Neuronal stem cell (in vitro differentiated cells): ENCODE measurements at regions not wholly inside any gene's neighbourhood (a gene's known extent, or its start where the extent isn't known, plus 50 kb on each side); places are given as distances from the start of the nearest gene placed in this dataset.

Source experiments
- DNase-seq: peaks from one replicate; pipeline ENCODE4 v3.0.0-alpha.2; 2013; ENCODE audit warnings: low spot score
- H2AFZ ChIP-seq: one replicate; pipeline ENCODE4 v1.6.1; 2013; ENCODE audit warnings: mild to moderate bottlenecking, low read length, inconsistent platforms
- H2AK5ac ChIP-seq: 2 replicates; pipeline ENCODE4 v1.6.1; 2013; ENCODE audit warnings: low read depth, mild to moderate bottlenecking, inconsistent platforms, low read length, moderate library complexity, mixed read lengths
- H2BK120ac ChIP-seq: 2 replicates; pipeline ENCODE4 v1.6.1; 2013; ENCODE audit warnings: low read depth, mild to moderate bottlenecking, inconsistent platforms, low read length, moderate library complexity, mixed read lengths
- H2BK12ac ChIP-seq: one replicate; pipeline ENCODE4 v1.6.1; 2013; ENCODE audit warnings: low read length, inconsistent platforms
- H2BK15ac ChIP-seq: 2 replicates; pipeline ENCODE4 v1.6.1; 2013; ENCODE audit warnings: mild to moderate bottlenecking, low read length, inconsistent platforms, mixed read lengths
- H2BK5ac ChIP-seq: one replicate; pipeline ENCODE4 v1.6.1; 2013; ENCODE audit warnings: inconsistent platforms, mild to moderate bottlenecking, low read length, moderate library complexity
- H3K14ac ChIP-seq: one replicate; pipeline ENCODE4 v1.6.1; 2013; ENCODE audit warnings: low read length, inconsistent platforms
- H3K18ac ChIP-seq: 2 replicates; pipeline ENCODE4 v1.6.1; 2013; ENCODE audit warnings: low read length, inconsistent platforms
- H3K23ac ChIP-seq: 2 replicates; pipeline ENCODE4 v1.6.1; 2013; ENCODE audit warnings: low read depth, mild to moderate bottlenecking, mixed read lengths, low read length, inconsistent platforms; ENCODE audit not compliant: poor library complexity
- H3K27ac ChIP-seq: replicated peaks from 3 replicates; pipeline ENCODE4 v1.5.1; 2013; ENCODE audit warnings: low read length, inconsistent platforms
- H3K27me3 ChIP-seq, 3 experiments: 2 replicates each; pipeline ENCODE4 v1.6.1; 2013; ENCODE audit warnings: low read length in 3 of 3, mild to moderate bottlenecking in 2 of 3, inconsistent platforms in 1 of 3, low read depth in 1 of 3, mixed read lengths in 1 of 3, moderate library complexity in 1 of 3; ENCODE audit not compliant: control insufficient read depth in 3 of 3, insufficient read depth in 3 of 3
- H3K36me3 ChIP-seq, 2 donors: replicated peaks in 1 of 2; 2 replicates each; pipeline ENCODE4 v1.6.1; 2013; ENCODE audit warnings: low read length in 2 of 2; ENCODE audit not compliant: control insufficient read depth in 2 of 2, insufficient read depth in 2 of 2
- H3K4ac ChIP-seq: 2 replicates; pipeline ENCODE4 v1.6.1; 2013; ENCODE audit warnings: inconsistent platforms, mild to moderate bottlenecking, low read length, moderate library complexity
- H3K4me1 ChIP-seq, 2 donors: 1 replicate in 1 of 2; 2 replicates in 1 of 2; pipeline ENCODE4 v1.6.1; 2013; ENCODE audit warnings: low read length in 2 of 2, low read depth in 1 of 2; ENCODE audit not compliant: control insufficient read depth in 2 of 2, insufficient read depth in 1 of 2
- H3K4me2 ChIP-seq: one replicate; pipeline ENCODE4 v1.6.1; 2013; ENCODE audit warnings: mild to moderate bottlenecking, low read length, inconsistent platforms; ENCODE audit not compliant: insufficient read depth, poor library complexity, severe bottlenecking
- H3K4me3 ChIP-seq, 2 donors: 2 replicates each; pipeline ENCODE4 v1.5.1; 2013; ENCODE audit warnings: low read length in 2 of 2, mild to moderate bottlenecking in 2 of 2, inconsistent platforms in 1 of 2, moderate library complexity in 1 of 2
- H3K79me1 ChIP-seq: one replicate; pipeline ENCODE4 v1.6.1; 2013; ENCODE audit warnings: low read depth, mild to moderate bottlenecking, inconsistent platforms, low read length, moderate library complexity
- H3K9ac ChIP-seq: one replicate; pipeline ENCODE4 v1.6.1; 2013; ENCODE audit warnings: mild to moderate bottlenecking, low read depth, low read length, inconsistent platforms; ENCODE audit not compliant: poor library complexity
- H3K9me3 ChIP-seq, 2 donors: replicated peaks in 1 of 2; 2 replicates each; pipeline versions ENCODE3 to v1.6.1; 2013; ENCODE audit warnings: low read length in 2 of 2, mild to moderate bottlenecking in 2 of 2, inconsistent platforms in 1 of 2, low read depth in 1 of 2, mixed read lengths in 1 of 2, moderate library complexity in 1 of 2; ENCODE audit not compliant: control insufficient read depth in 2 of 2, insufficient read depth in 1 of 2
- H4K8ac ChIP-seq: one replicate; pipeline ENCODE4 v1.6.1; 2013; ENCODE audit warnings: low read depth, mild to moderate bottlenecking, inconsistent platforms, low read length, moderate library complexity
- H4K91ac ChIP-seq: one replicate; pipeline ENCODE4 v1.6.1; 2013; ENCODE audit warnings: low read length, low read depth, mild to moderate bottlenecking, inconsistent platforms; ENCODE audit not compliant: poor library complexity
- WGBS, 2 donors: extraction: QIAGEN DNeasy Blood & Tissue Kit; methylation state at CpG; one replicate each; pipeline ENCODE4 v1.1.7; 2013; ENCODE audit warnings: missing lambda C conversion rate in 2 of 2, mixed read lengths in 1 of 2; ENCODE audit not compliant: insufficient read length in 2 of 2, insufficient replicate concordance in 1 of 2; ENCODE audit errors: extremely low coverage in 2 of 2; 5-methylcytosine and 5-hydroxymethylcytosine counted together

GRCh38 chr5:30843541-30843940 is 349.9 kb upstream of the CDH6 start:
- Histone ChIP-seq H2AK5ac (no peak overlapping the region), H3K27me3 (no peaks in the 10 kb centered on the region), H3K18ac (no peak overlapping the region), H3K4me1 (no peaks in the 10 kb centered on the region), H3K23ac (no peak overlapping the region), H3K79me1 (no peaks in the 10 kb centered on the region), H2BK12ac (no peak overlapping the region), H3K4ac (no peak overlapping the region), H4K8ac (no peak overlapping the region), H2BK120ac (no peak overlapping the region), H2BK15ac (no peak overlapping the region), H4K91ac (no peak overlapping the region), H3K14ac (no peak overlapping the region), H3K27ac (no peak overlapping the region), H2AFZ (no peak overlapping the region), H3K9ac (no peak overlapping the region), H3K36me3 (no peaks in the 10 kb centered on the region), H3K9me3 (no peaks in the 10 kb centered on the region), H2BK5ac (no peak overlapping the region), H3K4me3 (no peak overlapping the region), H3K4me2 (no peak overlapping the region)
- no CpG with 5 or more reads among the region's 5 CpGs for WGBS, 2 donors
- DNase-seq: no peak

GRCh38 chr5:30839956-30840355 is 353.5 kb upstream of the CDH6 start:
- Histone ChIP-seq H3K18ac (no peak overlapping the region), H2AFZ (no peak overlapping the region), H3K36me3 (no peaks in the 10 kb centered on the region), H3K27ac (no peak overlapping the region), H2BK120ac (no peak overlapping the region), H2BK5ac (no peak overlapping the region), H3K4me1 (no peaks in the 10 kb centered on the region), H3K79me1 (no peaks in the 10 kb centered on the region), H3K4me2 (no peak overlapping the region), H2BK15ac (no peak overlapping the region), H3K4me3 (no peak overlapping the region), H2AK5ac (no peak overlapping the region), H3K9me3 (no peaks in the 10 kb centered on the region), H3K27me3 (no peaks in the 10 kb centered on the region), H4K91ac (no peak overlapping the region), H3K4ac (no peak overlapping the region), H3K9ac (no peak overlapping the region), H3K14ac (no peak overlapping the region), H4K8ac (no peak overlapping the region), H3K23ac (no peak overlapping the region), H2BK12ac (no peak overlapping the region)
- no peak for DNase-seq
- no CpG with 5 or more reads among the region's 3 CpGs for WGBS, 2 donors

- H3K4ac ChIP-seq: no peak overlapping the region
- H2AK5ac ChIP-seq: no peak overlapping the region
- H4K8ac ChIP-seq: no peak overlapping the region
- no peaks in the 10 kb centered on the region for H3K4me1 ChIP-seq
- no peak for DNase-seq
- WGBS, 2 donors: no CpG with 5 or more reads among the region's 3 CpGs
- H3K4me3 ChIP-seq: no peak overlapping the region
- no peaks in the 10 kb centered on the region for H3K27me3 ChIP-seq
- no peak overlapping the region for H2BK12ac ChIP-seq
- no peaks in the 10 kb centered on the region for H3K9me3 ChIP-seq
- H3K23ac ChIP-seq: no peak overlapping the region
- H3K79me1 ChIP-seq: no peaks in the 10 kb centered on the region
- no peak overlapping the region for H2BK5ac ChIP-seq
- H2BK120ac ChIP-seq: no peak overlapping the region
- H3K14ac ChIP-seq: no peak overlapping the region
- H3K9ac ChIP-seq: no peak overlapping the region
- H3K27ac ChIP-seq: no peak overlapping the region
- H2BK15ac ChIP-seq: no peak overlapping the region
- H4K91ac ChIP-seq: no peak overlapping the region
- no peaks in the 10 kb centered on the region for H3K36me3 ChIP-seq
- H3K4me2 ChIP-seq: no peak overlapping the region
- no peak overlapping the region for H2AFZ ChIP-seq
- no peak overlapping the region for H3K18ac ChIP-seq
Observed at GRCh38 chr5:30838936-30839496, 354.5 kb upstream of the CDH6 start.

GRCh38 chr5:30832519-30832918 is 361.0 kb upstream of the CDH6 start:
- Histone ChIP-seq H4K91ac (no peak overlapping the region), H2BK15ac (no peak overlapping the region), H3K4me3 (no peak overlapping the region), H3K4ac (no peak overlapping the region), H2BK120ac (no peak overlapping the region), H3K9ac (no peak overlapping the region), H2AK5ac (no peak overlapping the region), H3K79me1 (no peaks in the 10 kb centered on the region), H3K14ac (no peak overlapping the region), H3K18ac (no peak overlapping the region), H3K36me3 (no peaks in the 10 kb centered on the region), H2AFZ (no peak overlapping the region), H3K4me2 (no peak overlapping the region), H3K23ac (no peak overlapping the region), H2BK5ac (no peak overlapping the region), H3K4me1 (peaks cover 0 to 3% of the 10 kb centered on the region in 2 donors), H3K27me3 (no peaks in the 10 kb centered on the region), H3K27ac (no peak overlapping the region), H3K9me3 (no peaks in the 10 kb centered on the region), H2BK12ac (no peak overlapping the region), H4K8ac (no peak overlapping the region)
- DNase-seq: no peak
